IPS-18c (cell line): ENCODE measurements at regions not wholly inside any gene's neighbourhood (a gene's known extent, or its start where the extent isn't known, plus 50 kb on each side); places are given as distances from the start of the nearest gene placed in this dataset.

Experiments
- H3K4me3 ChIP-seq: 2 replicates; pipeline ENCODE4 v1.7.0; 2013; ENCODE audit warnings: low read depth, mild to moderate bottlenecking, low read length, moderate library complexity; ENCODE audit not compliant: insufficient read depth
- H3K9me3 ChIP-seq: one replicate; pipeline ENCODE4 v1.6.1; 2013; ENCODE audit warnings: mild to moderate bottlenecking, low read length, moderate library complexity; ENCODE audit not compliant: control insufficient read depth, insufficient read depth

- Histone ChIP-seq H3K4me3 (no peak overlapping the region), H3K9me3 (no peaks in the 10 kb centered on the region)
These were observed 51.0 kb upstream of the BARX2 start for GRCh38 chr11:129324533-129325175.

- no peaks in the 10 kb centered on the region for H3K9me3 ChIP-seq
- no peak overlapping the region for H3K4me3 ChIP-seq
These were observed 51.6 kb upstream of the BARX2 start for GRCh38 chr11:129323896-129324502.

- no peak overlapping the region for H3K4me3 ChIP-seq
These were observed 52.7 kb upstream of the BARX2 start for GRCh38 chr11:129322941-129323340.

GRCh38 chr11:129321076-129321475 lies 54.6 kb upstream of the BARX2 start:
- Histone ChIP-seq H3K9me3 (no peaks in the 10 kb centered on the region), H3K4me3 (no peak overlapping the region)

More at GRCh38 chr11:129322941-129323340, 52.7 kb upstream of the BARX2 start:
- H3K9me3 ChIP-seq = no peaks in the 10 kb centered on the region

GRCh38 chr11:129320494-129320893 lies 55.2 kb upstream of the BARX2 start:
- Histone ChIP-seq H3K9me3 (no peaks in the 10 kb centered on the region), H3K4me3 (no peak overlapping the region)

- Histone ChIP-seq H3K9me3 (no peaks in the 10 kb centered on the region), H3K4me3 (no peak overlapping the region)
These were observed 55.9 kb upstream of the BARX2 start for GRCh38 chr11:129319751-129320150.

- no peak overlapping the region for H3K4me3 ChIP-seq
These were observed 56.4 kb upstream of the BARX2 start for GRCh38 chr11:129319201-129319600.

GRCh38 chr11:129317571-129317970 lies 58.1 kb upstream of the BARX2 start:
- H3K9me3 ChIP-seq = no peaks in the 10 kb centered on the region

More at GRCh38 chr11:129319201-129319600, 56.4 kb upstream of the BARX2 start:
- H3K9me3 ChIP-seq = no peaks in the 10 kb centered on the region

GRCh38 chr11:129316781-129317180 lies 58.9 kb upstream of the BARX2 start:
- Histone ChIP-seq H3K4me3 (no peak overlapping the region), H3K9me3 (no peaks in the 10 kb centered on the region)

More at GRCh38 chr11:129317571-129317970, 58.1 kb upstream of the BARX2 start:
- no peak overlapping the region for H3K4me3 ChIP-seq

- H3K4me3 ChIP-seq = no peak overlapping the region
These were observed 59.7 kb upstream of the BARX2 start for GRCh38 chr11:129315781-129316579.

GRCh38 chr11:129314371-129314770 lies 61.3 kb upstream of the BARX2 start:
- H3K9me3 ChIP-seq = no peaks in the 10 kb centered on the region
- no peak overlapping the region for H3K4me3 ChIP-seq

More at GRCh38 chr11:129315781-129316579, 59.7 kb upstream of the BARX2 start:
- no peaks in the 10 kb centered on the region for H3K9me3 ChIP-seq

- no peak overlapping the region for H3K4me3 ChIP-seq
- H3K9me3 ChIP-seq = no peaks in the 10 kb centered on the region
These were observed 61.9 kb upstream of the BARX2 start for GRCh38 chr11:129313541-129314297.

GRCh38 chr11:129312730-129313503 lies 62.7 kb upstream of the BARX2 start:
- H3K9me3 ChIP-seq = peaks cover 3% of the 10 kb centered on the region

GRCh38 chr11:129308241-129308865 lies 67.3 kb upstream of the BARX2 start:
- Histone ChIP-seq H3K4me3 (no peak overlapping the region), H3K9me3 (peaks cover 3% of the 10 kb centered on the region)

More at GRCh38 chr11:129312730-129313503, 62.7 kb upstream of the BARX2 start:
- no peak overlapping the region for H3K4me3 ChIP-seq

GRCh38 chr11:129307162-129307561 lies 68.5 kb upstream of the BARX2 start:
- H3K4me3 ChIP-seq = no peak overlapping the region
- peaks cover 3% of the 10 kb centered on the region for H3K9me3 ChIP-seq

GRCh38 chr11:129302386-129303101 lies 73.1 kb upstream of the BARX2 start:
- H3K9me3 ChIP-seq = no peaks in the 10 kb centered on the region
- no peak overlapping the region for H3K4me3 ChIP-seq
